Muscle of back (tissue), 3 donors: ENCODE measurements at regions not wholly inside any gene's neighbourhood (a gene's known extent, or its start where the extent isn't known, plus 50 kb on each side); places are given as distances from the start of the nearest gene placed in this dataset.

Experiments used
- DNase-seq, 3 donors: peaks; one replicate each; pipeline versions ENCODE4 v3.0.0 to v3.0.0-alpha.2; 2013

DNA sequence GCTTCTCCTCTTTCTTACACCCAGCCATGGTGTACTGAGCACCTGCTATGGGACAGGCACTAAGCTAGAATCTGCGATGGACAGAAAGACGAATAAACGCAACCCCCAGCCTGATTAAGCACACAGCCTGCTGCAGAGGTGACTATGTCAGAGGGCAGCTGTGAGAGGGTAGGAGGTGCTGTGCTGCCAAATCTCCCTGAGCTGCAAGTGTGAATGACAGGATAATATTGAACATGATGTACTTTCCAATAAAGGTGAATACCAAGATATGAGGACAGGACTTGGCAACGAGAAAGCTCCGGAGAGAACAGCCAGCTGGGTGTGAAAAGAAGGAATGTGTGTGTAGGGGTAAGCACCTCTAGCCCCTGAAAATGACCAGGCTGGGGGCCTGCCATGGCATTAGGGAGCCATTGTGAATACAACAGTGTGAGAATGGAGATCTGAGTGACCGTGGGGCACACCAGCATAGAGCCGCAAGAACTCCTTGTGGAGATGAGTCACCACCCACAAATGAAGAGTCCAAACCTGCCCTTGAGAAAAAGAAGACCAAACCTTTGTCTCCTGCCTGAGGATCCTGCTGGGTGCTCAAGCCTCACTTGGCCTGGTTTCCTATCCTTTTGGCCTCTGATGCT, 83.0 kb upstream of the ATF3 start:
- no peak for DNase-seq

DNA sequence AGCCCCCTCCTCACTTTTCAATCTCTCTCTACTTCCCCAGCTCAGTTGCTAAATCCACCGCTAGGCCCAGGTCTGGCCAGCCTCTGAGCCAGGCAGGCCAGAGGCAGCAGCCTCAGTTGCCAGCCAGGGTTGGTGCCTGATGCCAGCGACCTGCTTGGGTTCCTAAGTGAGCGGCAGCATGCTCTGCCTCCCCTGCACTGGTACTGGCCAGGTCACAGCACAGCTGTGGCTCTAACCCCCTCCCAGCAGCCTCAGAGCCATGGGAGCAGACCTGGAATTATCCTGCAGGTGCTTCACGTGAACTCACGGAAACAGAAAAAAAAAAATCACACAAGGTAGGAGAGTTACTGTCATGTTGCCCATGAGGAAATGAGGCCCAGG, 82.5 kb upstream of the ATF3 start:
- no peak for DNase-seq

DNA sequence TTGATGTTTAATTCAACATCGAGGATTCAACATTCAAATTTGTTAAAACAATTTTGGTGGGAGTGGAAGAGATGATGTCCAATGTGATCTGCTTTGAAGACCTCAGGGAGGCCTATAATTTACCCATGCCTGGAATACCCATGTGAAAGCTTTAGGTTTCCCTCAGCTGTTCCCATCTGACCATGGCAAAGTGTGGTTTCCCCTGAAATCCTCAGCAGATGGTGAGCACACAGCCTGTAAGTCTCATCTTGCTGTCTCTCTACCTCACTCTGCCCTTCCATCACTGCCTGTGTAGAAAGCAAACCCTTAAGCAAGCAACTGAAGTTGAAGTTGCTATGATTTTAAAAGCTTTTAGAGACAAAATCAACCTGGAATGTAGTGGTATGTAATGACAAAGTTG, 80.1 kb upstream of the ATF3 start:
- DNase-seq = peak in 1 of 3 donors; percentile 10

DNA sequence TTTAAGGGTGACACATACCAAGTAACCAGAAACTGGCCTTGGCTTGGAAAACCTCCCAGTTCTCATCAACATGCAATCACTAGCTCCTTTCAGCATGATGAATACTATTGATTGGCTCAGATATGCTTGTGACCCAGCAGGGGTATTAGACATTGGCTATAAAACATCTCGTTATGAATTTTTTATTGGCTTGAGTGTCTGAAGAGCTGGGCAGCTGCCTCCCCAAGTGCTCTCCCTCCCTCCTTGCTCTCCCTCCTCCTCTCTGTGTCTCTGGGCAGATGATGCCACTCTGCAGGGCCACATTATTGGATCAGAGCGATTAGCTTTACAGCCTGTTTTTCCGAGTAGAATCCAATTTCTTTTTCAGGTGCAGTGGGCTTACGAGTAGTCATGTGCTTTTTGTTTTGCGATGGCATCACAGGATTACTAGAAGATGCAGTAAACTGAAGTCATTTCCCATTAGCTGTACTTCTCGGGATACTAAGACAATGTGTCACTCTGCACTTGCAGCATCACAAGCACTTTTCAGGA, 79.3 kb upstream of the ATF3 start:
- DNase-seq = peak in 1 of 3 donors; percentile 10

DNA sequence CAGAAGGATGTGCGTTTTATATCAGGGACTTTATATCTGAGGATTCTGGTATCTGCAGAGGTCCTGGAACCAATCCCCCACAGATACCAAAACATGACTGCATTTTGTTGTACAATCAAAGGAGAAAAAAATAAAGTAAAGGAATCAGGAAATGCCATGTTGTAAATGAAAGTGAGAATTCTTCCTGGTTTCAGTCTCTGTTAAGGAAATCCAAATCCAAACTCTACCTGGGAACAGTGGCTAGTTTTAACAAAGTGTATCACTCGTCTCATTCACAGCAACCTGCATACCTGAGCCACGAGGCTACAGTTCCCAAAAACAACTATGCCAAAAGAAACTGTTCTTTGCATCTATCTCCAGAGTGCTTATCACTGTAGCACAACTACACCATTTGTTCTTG, 77.3 kb upstream of the ATF3 start:
- no peak for DNase-seq

DNA sequence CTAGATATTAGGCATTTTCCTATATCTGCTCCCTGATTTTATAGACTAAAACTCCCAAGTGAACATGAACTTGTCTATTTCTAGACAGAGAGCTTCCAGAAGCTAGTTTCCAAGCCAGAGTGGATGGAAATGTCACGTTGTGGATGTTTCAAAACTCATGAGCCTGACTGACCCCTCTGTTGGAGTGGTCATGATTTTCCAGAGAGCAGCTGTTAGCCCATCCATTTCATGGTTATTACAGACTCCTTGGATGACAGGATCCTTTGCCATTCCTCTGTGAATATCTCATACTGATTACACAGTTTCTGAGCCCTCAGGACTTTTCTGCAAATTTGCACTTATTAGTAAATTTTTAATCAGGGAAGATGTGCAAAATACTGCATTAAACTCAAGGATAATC, 76.8 kb upstream of the ATF3 start:
- peak in 1 of 3 donors; percentile 30 for DNase-seq

DNA sequence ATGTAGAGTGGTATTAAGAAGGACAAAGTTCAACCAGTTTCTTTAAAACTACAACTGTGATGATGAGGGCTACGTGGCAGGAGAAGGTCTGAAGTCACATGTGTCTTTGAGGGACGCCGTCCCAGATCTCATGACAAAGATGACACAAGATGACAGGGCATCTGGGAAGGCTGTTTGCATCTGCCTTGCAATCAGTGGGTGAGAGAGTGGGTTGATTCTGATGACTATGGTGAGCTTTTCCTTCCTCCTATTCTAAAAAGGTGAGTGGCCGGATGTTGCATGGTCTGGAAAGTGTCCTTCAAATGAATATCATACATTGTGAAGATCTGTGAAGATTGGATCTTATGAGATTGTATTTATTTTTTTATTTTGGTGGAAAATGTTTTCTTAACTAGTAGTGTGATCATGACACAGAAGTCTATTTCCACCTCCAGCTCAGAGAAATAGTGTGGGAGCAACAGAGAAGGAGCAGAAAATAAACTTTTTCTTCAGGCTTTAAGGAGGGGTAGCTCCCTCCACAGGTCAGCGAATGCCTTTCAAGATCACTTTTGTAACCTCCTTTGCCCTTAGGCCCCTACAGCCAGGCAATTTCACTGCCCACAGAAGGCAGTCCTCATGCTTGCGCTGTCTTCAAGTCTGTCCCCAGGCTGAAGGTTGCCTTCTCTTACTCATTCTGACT, 76.0 kb upstream of the ATF3 start:
- no peak for DNase-seq

DNA sequence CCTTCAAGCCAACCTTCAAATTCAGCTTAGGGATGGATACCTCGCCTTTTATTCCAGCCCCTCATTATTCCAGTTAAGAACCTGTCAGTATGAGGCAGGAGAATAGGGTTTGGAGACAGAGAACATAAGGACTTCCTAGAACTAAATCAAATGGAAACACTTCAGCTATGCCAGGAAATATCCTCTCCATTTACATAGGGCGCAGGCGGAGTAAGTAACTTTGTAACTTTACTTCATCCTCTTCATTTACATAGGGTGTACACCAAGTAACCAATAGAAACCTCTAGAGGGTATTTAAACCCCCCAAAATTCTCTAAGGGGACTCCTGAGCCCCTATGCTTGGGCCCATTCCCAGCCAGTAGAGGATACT, 75.4 kb upstream of the ATF3 start:
- DNase-seq = no peak

DNA sequence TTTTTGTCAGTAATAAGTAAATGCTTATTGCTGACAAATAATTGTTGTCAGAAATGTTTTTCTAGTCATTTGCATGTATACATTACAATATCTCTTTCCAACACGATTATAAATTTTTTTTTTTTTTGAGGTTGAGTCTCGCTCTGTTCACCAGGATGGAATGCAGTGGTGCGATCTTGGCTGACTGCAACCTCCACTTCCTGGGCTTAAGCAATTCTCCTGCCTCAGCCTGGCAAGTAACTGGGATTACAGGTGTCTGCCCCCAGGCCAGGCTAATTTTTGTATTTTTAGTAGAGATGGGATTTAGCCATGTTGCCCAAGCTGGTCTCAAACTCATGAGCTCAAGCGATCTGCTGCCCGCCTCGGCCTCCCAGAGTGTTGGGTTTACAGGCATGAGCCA, 72.0 kb upstream of the ATF3 start:
- DNase-seq = no peak

DNA sequence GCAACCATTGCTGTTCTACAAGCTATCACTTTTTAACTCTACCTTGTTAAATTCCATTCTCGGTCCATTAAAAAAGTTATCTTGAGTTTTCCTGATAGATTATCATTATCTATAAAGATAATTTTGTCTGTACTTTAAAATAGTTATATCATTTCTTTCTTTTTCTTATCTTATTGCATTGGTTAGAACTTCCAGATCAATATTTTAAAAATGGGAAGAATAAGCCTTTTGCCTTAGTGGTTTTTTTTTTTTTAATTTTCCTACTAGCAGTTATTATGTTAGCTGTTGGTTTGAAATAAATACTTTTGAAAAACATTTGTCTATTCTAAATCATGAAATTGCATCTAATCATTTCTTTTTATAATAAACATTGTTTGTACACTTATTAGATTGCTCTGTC, 71.0 kb upstream of the ATF3 start:
- DNase-seq = no peak

DNA sequence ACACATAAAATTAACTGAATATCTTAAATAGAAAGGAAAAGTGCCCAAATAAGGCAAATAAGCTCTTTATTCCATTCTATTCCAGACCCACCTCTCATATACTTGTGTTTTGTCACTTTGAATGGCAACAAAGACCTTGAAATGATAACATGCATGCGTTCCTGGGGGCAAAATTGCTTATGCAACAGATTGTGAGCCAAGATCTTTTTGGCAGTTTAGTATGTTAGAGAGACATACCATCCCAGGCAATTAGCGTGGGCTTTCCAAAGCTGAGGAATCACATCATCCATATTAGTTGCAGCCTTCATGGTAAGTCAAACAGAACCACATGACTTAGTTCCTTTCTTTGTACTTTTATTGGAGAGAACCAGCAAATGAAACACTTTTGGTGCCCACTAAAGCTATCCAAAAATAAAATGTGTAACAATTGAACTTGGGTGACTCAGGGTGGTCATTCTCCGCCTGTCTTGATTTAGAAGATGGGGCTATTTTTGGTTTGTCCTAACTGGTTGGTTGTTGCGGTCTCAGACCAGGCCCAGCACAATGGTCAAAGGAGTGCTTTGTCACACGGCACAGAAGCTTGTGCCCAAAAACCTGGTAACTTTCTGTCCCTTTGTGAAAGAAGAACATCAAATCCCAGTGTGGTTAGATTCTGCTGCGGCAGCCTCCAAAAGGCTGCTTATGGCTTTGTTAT, 68.7 kb upstream of the ATF3 start:
- DNase-seq = no peak

DNA sequence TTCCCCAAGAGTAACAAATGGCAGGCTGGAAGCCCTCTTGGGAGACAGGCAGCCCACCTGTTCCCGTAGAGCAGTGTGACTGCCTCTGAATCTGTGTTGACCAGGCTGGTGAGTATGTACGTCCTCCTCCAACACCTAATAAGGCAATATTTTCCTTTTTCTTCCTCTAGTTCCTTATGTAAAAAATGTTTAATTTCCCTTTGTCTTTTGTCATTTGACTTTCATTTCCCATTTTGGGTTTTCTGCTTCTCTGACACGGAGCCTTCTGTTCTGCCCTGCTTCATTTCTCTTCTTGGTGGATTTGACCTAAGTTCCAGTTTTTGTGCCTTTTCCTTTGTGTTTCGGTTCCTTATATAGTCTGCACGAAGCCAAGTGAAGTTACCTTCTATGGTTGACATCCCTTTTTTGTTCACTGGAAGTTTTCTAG, 65.8 kb upstream of the ATF3 start:
- DNase-seq = peak in 1 of 3 donors; percentile 31

DNA sequence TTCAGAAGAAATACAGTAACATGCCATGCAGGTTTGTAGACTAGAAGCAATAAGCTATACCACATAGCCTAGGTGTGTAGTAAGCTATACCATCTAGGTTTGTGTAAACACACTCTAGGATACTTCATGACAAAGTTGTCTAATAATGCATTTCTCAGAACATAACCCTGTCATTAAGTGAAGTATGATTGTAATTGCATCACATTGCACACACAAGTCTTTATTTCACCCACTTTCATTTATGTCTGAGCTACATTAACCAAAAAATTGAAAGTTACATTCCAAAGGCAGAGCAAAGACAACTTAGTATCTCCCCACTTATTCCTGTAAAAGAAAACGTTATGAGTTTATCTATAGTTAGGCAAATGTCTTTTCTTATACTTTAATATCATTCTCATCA, 64.5 kb upstream of the ATF3 start:
- no peak for DNase-seq

DNA sequence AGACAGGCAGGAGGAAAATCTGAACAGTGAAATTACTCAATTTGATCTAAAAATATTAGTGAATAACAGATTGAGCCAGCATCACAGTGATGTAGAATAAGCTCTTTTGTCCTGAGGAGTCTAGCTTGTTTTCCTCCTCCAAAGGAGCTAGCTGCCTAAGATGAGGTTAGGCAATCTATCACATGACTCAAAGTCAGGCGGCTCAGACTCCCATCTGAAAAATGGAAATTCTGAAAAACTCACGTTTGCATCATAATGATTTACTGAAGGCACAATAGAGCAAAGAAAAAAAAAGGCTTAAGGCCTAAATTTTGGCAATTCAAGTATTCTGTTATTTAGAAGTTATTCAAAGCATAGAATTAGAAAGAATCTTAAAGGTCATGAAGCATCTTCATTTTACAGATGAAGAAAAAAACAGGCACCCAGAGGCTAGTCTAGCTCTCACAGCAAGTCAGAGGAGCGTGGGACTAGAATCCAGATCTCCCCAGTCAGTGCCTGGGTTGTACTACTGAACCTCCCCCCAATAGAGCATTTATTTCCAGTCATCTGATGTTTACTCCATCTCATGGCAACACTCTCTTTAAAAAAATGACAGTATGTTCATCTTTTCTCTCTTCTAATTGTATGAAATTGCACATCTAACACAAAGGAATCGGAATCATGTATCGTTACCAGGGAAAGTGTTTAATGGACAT, 62.5 kb upstream of the ATF3 start:
- no peak for DNase-seq

DNA sequence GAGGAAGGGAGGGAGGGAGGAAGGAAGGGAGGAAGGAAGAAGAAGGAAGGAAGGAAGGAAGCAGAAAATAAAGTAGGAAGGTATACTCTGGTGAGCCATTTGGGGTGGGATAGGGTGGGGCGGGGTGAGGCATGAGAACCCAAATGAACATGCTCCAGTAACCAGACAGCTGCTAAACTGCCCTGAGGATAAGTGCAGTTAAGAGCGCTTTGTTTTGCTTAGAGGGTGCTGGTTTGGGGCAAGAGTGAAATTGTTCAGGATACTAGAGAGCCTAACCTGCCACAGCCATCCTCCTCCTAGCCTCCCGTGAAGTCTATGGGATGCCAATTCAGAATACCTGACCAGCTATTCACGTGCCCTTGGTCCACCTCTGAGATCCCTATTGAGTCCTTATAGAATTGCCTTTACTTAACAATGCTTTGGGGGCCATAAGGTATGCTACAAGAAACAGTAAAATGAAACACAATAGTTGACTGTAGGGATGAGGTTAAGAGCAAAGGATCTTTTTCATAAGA, 59.0 kb upstream of the ATF3 start:
- DNase-seq = no peak

DNA sequence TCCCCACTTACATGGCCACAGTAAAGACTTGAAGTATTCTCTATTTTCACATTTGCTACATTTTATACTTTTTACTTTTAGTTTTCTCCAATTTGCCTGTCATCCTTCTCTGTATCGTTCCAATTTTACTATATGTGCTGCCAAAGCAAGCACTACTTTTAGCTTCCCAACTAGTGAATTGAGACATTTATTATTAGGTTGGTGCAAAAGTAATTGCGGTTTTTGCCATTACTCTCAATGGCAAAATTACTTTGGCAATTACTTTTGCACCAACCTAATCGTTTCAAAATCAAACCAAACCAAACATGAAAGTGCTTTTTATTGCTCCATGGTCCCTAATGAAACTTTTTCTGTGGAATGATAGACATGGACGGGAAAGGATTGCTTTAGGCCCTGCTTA, 56.6 kb upstream of the ATF3 start:
- no peak for DNase-seq

DNA sequence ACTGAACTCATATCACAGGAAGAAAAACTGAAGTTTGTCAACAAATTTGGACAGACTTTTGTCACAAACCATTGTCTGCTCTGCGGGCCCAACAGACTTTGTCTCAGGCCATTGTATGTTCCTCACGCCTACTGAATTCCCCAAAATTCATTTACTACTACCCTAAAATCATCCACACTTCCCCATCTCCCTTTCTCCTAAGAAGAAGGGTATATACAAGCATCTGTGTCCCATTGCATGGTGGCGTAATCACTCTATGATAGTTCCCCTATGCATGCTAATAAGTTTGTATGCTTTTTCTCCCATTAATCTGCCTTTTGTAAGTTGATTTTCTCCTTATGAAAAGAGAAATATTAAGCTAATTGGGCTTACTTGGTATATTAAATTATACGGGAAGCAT, 54.9 kb upstream of the ATF3 start:
- no peak for DNase-seq

DNA sequence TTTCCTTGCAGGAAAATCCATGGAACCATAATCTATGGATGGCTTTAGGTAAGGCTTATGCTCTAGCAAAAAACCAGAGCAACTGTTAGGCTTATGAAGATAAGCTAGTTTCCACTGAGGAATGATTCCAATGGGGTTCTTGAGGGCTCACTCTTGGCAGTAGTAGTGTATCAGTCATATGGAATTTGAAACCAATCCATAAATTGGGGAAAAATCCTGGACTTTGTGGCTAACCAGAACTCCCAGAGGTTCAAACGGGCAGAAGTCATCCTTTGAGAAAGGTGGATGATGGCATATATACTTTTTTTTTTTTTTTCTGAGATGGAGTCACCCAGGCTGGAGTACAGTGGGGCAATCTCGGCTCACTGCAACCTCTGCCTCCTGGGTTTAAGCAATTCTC, 54.2 kb upstream of the ATF3 start:
- no peak for DNase-seq

DNA sequence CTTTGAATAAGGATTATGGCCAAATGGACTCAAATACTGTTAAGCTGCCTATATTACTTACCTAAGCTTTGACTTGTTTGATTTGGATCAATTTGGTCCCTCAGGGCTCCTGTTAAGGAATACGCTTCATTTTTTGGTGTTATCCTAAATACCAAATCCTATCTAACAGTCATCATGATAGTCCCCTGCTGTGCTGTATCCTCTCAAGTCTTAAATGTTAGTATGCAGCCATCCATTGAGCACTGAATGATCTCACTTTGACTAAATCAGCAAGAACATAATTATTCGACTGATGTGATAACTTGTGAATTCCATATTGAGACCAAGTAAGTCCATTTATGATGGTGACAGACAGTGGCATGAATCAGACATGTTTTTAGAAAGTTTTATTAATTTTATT, 53.1 kb upstream of the ATF3 start:
- no peak for DNase-seq

DNA sequence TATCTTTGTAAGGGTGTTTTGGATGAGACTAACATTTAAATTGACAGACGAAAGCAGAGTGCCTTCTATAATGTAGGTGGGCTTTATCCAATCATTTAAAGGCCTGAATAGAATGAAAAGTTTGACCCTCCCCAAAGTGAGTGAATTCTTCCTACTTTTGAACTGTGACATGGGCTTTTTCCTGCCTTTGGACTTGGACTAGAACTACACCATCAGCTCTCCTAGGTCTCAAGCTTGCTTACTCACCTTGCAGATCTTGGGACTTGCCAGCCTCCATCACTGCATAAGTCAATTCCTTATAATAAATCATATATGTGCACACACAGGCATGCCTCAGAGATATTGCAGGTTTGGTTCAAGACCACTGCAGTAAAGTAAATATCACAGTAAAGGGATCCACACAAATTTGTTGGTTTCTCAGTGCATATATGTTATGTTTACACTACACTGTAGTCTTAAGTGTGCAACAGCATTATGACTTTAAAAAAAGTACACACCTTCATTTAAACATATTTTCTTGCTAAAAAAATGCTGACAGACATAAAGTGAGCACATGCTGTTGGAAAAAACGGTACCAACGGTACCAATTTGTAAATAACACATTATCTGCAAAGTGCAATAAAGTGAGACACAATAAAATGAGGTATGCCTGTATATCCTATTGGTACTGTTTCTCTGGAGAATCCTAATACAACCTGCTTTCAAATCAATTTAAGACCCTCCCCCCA, 51.6 kb upstream of the ATF3 start:
- no peak for DNase-seq
